ENCODE measurements at regions not wholly inside any gene's neighbourhood (a gene's known extent, or its start where the extent isn't known, plus 50 kb on each side); places are given as distances from the start of the nearest gene placed in this dataset.

DNA sequence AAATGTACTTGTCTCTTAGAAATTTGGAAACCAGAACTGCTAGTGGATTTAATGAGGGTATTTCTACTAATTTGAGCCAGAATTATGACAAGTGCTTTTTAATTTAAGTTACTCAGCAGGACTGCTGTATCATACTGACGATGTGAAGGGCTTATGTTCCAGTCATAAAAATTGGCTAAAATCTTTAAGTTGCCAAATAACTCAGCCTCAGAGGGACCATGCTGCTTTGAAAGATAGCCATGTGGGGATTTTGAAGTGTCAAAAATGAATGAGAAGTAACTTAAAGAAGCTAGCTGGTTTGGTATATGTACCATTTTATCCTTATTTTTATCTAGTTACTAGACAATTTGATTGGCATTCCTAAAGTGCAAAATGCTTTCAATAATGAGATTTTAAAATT, 545.0 kb downstream of the DIPK2A start:
- H3K27ac ChIP-seq (ENCODE audit: low read length): no peak overlapping the region
- H3K4me1 ChIP-seq (ENCODE audit: control insufficient read depth in 1 of 2, insufficient read depth in 2 of 2, low read length in 2 of 2): no peaks in the 10 kb centered on the region
- H3K27me3 ChIP-seq (ENCODE audit: low read depth, low read length): no peaks in the 10 kb centered on the region
- no peaks in the 10 kb centered on the region for H3K9me3 ChIP-seq (ENCODE audit: control insufficient read depth in 1 of 2, low read length in 2 of 2)
- H3K36me3 ChIP-seq (ENCODE audit: control insufficient read depth in 1 of 2, insufficient read depth in 2 of 2, low read length in 2 of 2): no peaks in the 10 kb centered on the region
- no peak overlapping the region for H3K4me3 ChIP-seq (ENCODE audit: low read depth in 1 of 2, low read length in 2 of 2)

DNA sequence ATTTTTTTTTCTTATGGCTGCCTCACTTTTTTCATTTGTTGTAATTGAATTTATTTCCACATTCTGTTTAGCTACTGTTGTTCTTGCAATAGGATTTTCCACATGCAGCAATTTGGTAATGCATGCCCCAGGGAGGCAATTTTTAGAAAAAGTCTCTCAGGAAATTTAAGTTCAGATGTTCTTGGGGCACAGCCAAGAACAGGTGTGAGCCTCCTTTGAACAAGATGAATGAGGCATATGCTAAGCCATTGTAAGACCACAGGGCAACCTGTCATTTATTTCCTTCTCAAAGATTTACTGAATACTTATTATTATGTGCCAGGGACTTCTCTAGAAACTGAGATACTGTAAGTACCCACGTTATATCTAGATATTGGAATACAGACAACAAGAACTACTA, 549.5 kb downstream of the DIPK2A start:
- Histone ChIP-seq H3K27me3 (ENCODE audit: low read depth, low read length) (no peaks in the 10 kb centered on the region), H3K4me1 (ENCODE audit: control insufficient read depth in 1 of 2, insufficient read depth in 2 of 2, low read length in 2 of 2) (no peaks in the 10 kb centered on the region), H3K4me3 (ENCODE audit: low read depth in 1 of 2, low read length in 2 of 2) (no peak overlapping the region), H3K36me3 (ENCODE audit: control insufficient read depth in 1 of 2, insufficient read depth in 2 of 2, low read length in 2 of 2) (no peaks in the 10 kb centered on the region), H3K9me3 (ENCODE audit: control insufficient read depth in 1 of 2, low read length in 2 of 2) (no peaks in the 10 kb centered on the region), H3K27ac (ENCODE audit: low read length) (no peak overlapping the region)

DNA sequence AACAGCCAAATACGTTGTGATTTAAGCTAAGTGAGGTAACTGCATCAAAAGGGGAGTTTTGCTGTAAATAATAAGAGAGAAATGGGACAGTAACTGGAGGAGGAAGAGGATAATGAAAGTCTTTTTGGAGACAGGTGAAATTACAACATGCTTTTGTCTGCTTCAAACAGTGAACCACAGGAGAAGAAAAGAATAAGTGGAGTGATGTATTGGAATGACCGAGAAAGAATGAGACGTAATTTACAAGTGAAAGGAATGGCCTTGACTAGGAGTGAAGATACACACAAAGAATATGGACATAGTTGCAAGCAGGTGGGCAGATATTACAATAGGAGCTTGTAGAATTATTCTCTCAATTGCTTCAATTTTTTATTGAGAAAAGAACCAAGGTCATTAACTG, 550.8 kb downstream of the DIPK2A start:
- Histone ChIP-seq H3K36me3 (ENCODE audit: control insufficient read depth in 1 of 2, insufficient read depth in 2 of 2, low read length in 2 of 2) (no peaks in the 10 kb centered on the region), H3K4me1 (ENCODE audit: control insufficient read depth in 1 of 2, insufficient read depth in 2 of 2, low read length in 2 of 2) (no peaks in the 10 kb centered on the region)

DNA sequence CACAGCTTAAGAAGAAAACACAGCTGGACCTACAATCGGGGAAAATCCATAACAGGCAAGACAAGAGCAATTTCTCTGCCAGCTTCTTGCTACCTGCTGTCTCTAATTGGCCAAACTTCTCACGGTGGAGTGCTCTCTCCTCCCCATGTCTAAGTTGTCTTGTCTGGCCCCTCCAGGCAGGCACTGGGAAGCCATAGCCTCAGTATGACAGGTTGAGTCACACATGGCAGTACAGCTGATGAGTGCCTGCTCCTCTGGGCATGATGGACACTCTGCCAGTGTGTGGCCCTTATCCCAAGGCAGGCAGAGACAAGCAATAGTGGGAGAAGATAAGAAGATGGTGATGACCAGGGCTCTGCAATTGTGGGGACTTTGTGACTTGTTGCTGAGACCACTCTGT, 551.8 kb downstream of the DIPK2A start:
- Histone ChIP-seq H3K36me3 (ENCODE audit: control insufficient read depth in 1 of 2, insufficient read depth in 2 of 2, low read length in 2 of 2) (no peaks in the 10 kb centered on the region), H3K9me3 (ENCODE audit: control insufficient read depth in 1 of 2, low read length in 2 of 2) (no peaks in the 10 kb centered on the region), H3K27me3 (ENCODE audit: low read depth, low read length) (no peaks in the 10 kb centered on the region), H3K27ac (ENCODE audit: low read length) (no peak overlapping the region), H3K4me3 (ENCODE audit: low read depth in 1 of 2, low read length in 2 of 2) (no peak overlapping the region), H3K4me1 (ENCODE audit: control insufficient read depth in 1 of 2, insufficient read depth in 2 of 2, low read length in 2 of 2) (no peaks in the 10 kb centered on the region)

More for the DNA sequence above, 550.8 kb downstream of the DIPK2A start:
- Histone ChIP-seq H3K27me3 (ENCODE audit: low read depth, low read length) (no peaks in the 10 kb centered on the region), H3K9me3 (ENCODE audit: control insufficient read depth in 1 of 2, low read length in 2 of 2) (no peaks in the 10 kb centered on the region), H3K27ac (ENCODE audit: low read length) (no peak overlapping the region), H3K4me3 (ENCODE audit: low read depth in 1 of 2, low read length in 2 of 2) (no peak overlapping the region)

DNA sequence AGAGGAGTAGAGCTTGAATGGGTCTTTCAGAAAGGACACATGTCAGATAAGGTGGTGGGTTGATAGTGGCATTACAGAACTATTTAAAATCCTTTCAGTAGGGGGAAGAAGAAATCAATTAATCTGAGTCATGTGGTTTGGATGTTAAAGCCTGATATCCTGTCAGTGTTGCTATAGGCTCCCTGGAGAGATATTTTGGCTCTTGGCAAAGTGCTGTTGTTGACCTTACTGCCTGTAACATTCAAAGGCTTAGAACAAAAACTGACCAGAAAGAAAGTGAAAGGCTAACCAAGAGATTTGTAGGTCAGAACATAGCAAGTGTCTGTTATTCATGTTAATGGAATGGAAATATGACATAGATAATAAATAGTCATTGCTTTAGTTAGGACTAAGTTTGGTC, 552.9 kb downstream of the DIPK2A start:
- H3K9me3 ChIP-seq (ENCODE audit: control insufficient read depth in 1 of 2, low read length in 2 of 2): no peaks in the 10 kb centered on the region
- H3K4me3 ChIP-seq (ENCODE audit: low read depth in 1 of 2, low read length in 2 of 2): no peak overlapping the region
- no peaks in the 10 kb centered on the region for H3K36me3 ChIP-seq (ENCODE audit: control insufficient read depth in 1 of 2, insufficient read depth in 2 of 2, low read length in 2 of 2)
- no peaks in the 10 kb centered on the region for H3K27me3 ChIP-seq (ENCODE audit: low read depth, low read length)
- H3K27ac ChIP-seq (ENCODE audit: low read length): no peak overlapping the region
- no peaks in the 10 kb centered on the region for H3K4me1 ChIP-seq (ENCODE audit: control insufficient read depth in 1 of 2, insufficient read depth in 2 of 2, low read length in 2 of 2)

DNA sequence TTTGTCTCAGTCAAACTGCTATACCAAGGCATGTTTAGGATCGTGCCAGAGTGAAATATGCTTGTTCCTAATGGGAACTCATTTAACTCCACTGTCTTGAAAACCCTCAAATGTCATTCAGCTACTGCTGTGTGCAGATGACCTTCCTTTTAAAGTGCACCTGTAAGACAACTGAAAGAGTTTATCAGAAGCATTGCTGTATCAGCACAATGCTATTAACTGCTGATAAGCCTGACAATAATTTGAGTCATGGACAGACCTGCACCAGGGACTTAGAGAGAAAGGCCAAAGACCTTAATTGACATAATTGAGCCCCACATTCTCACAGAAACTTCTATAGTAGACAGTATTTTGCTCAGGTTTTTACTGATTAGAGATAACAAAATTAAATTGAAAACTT, 557.9 kb downstream of the DIPK2A start:
- no peak overlapping the region for H3K4me3 ChIP-seq (ENCODE audit: low read depth in 1 of 2, low read length in 2 of 2)
- no peaks in the 10 kb centered on the region for H3K4me1 ChIP-seq (ENCODE audit: control insufficient read depth in 1 of 2, insufficient read depth in 2 of 2, low read length in 2 of 2)
- H3K9me3 ChIP-seq (ENCODE audit: control insufficient read depth in 1 of 2, low read length in 2 of 2): no peaks in the 10 kb centered on the region
- no peaks in the 10 kb centered on the region for H3K36me3 ChIP-seq (ENCODE audit: control insufficient read depth in 1 of 2, insufficient read depth in 2 of 2, low read length in 2 of 2)
- H3K27me3 ChIP-seq (ENCODE audit: low read depth, low read length): no peaks in the 10 kb centered on the region
- H3K27ac ChIP-seq (ENCODE audit: low read length): no peak overlapping the region

DNA sequence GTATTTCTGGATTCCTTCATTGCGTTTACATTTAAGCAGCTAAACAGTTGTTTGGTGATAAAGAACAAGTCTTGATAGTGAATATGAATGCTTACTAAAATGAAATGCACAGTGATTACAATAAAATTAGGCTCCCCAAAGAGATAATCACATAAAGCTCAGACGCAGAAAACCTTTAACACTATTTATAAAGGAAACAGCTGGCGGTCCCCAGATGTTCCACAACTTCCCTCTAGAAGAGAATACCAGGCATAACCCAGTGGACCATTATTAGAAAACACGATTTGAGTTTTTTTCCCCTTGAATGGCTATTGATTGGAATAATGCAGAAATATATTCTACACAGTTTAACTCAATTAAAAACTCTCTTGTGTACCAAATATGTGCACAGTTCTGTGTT, 573.2 kb downstream of the DIPK2A start:
- H3K36me3 ChIP-seq (ENCODE audit: control insufficient read depth in 1 of 2, insufficient read depth in 2 of 2, low read length in 2 of 2): no peaks in the 10 kb centered on the region
- no peak overlapping the region for H3K4me3 ChIP-seq (ENCODE audit: low read depth in 1 of 2, low read length in 2 of 2)
- no peaks in the 10 kb centered on the region for H3K27me3 ChIP-seq (ENCODE audit: low read depth, low read length)
- no peak overlapping the region for H3K27ac ChIP-seq (ENCODE audit: low read length)
- H3K4me1 ChIP-seq (ENCODE audit: control insufficient read depth in 1 of 2, insufficient read depth in 2 of 2, low read length in 2 of 2): no peaks in the 10 kb centered on the region
- peaks cover 0 to 2% of the 10 kb centered on the region in 2 donors for H3K9me3 ChIP-seq (ENCODE audit: control insufficient read depth in 1 of 2, low read length in 2 of 2)

DNA sequence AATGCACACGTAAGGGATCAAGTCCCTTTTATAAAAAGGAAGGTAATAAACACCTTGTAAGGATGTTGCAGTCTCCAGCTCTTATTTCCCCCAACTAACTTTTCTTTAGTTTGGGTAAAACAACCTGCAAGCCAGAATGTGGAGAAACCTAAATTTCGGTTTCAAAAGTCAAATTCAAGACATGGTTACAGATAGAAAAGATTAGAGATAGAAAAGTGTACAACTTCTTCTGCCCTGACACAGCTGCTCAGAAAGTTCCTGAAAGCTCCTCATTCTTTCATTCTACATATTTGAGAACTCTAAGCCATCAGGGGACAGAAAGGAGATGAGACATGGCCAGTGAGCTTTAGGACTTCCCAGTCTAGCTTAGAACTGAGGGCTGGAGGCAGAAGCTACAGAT, 574.9 kb downstream of the DIPK2A start:
- H3K36me3 ChIP-seq (ENCODE audit: control insufficient read depth in 1 of 2, insufficient read depth in 2 of 2, low read length in 2 of 2): no peaks in the 10 kb centered on the region
- no peaks in the 10 kb centered on the region for H3K9me3 ChIP-seq (ENCODE audit: control insufficient read depth in 1 of 2, low read length in 2 of 2)
- no peak overlapping the region for H3K27ac ChIP-seq (ENCODE audit: low read length)
- H3K4me3 ChIP-seq (ENCODE audit: low read depth in 1 of 2, low read length in 2 of 2): no peak overlapping the region
- H3K4me1 ChIP-seq (ENCODE audit: control insufficient read depth in 1 of 2, insufficient read depth in 2 of 2, low read length in 2 of 2): no peaks in the 10 kb centered on the region
- no peaks in the 10 kb centered on the region for H3K27me3 ChIP-seq (ENCODE audit: low read depth, low read length)

DNA sequence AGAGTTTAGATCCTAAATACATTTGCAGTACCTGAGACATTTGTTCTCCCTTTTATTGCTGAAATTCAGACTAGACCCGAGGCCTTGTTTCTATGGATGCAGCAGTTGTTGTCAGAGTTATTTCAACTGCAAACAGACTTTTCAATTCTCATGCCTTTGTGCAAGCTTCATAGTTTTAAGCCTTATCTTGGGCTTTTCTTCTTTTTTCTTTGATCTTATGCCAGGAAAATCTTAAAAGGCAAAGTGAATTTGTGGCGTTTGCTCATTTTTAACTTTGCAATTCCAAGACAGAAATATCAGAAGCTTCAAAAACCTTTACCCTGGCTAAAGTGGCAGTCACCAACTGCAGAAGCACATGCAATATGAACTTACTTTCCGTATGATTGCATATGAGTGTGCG, 576.7 kb downstream of the DIPK2A start:
- Histone ChIP-seq H3K9me3 (ENCODE audit: control insufficient read depth in 1 of 2, low read length in 2 of 2) (no peaks in the 10 kb centered on the region), H3K4me1 (ENCODE audit: control insufficient read depth in 1 of 2, insufficient read depth in 2 of 2, low read length in 2 of 2) (no peaks in the 10 kb centered on the region), H3K36me3 (ENCODE audit: control insufficient read depth in 1 of 2, insufficient read depth in 2 of 2, low read length in 2 of 2) (no peaks in the 10 kb centered on the region), H3K27me3 (ENCODE audit: low read depth, low read length) (no peaks in the 10 kb centered on the region), H3K4me3 (ENCODE audit: low read depth in 1 of 2, low read length in 2 of 2) (no peak overlapping the region), H3K27ac (ENCODE audit: low read length) (no peak overlapping the region)

DNA sequence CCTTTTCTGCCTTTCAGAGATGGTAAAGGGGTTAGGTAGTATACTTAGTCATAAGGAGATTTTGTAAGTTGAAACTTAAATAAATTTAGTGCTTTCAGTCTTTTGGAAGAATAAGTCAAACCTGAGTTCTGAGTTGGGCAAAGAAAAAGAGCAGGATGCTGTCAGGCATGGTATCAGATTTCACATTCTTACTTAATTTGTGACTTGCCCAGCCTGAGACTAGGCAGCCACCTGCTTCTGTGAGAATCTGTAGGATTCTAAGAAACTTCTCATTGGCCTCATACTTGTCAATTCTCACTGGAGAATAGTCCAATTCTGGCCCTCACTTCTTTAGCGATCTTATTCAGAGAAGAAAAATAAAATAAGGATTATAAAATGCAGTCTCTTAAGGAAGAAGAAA, 577.5 kb downstream of the DIPK2A start:
- Histone ChIP-seq H3K27ac (ENCODE audit: low read length) (no peak overlapping the region), H3K27me3 (ENCODE audit: low read depth, low read length) (no peaks in the 10 kb centered on the region)

DNA sequence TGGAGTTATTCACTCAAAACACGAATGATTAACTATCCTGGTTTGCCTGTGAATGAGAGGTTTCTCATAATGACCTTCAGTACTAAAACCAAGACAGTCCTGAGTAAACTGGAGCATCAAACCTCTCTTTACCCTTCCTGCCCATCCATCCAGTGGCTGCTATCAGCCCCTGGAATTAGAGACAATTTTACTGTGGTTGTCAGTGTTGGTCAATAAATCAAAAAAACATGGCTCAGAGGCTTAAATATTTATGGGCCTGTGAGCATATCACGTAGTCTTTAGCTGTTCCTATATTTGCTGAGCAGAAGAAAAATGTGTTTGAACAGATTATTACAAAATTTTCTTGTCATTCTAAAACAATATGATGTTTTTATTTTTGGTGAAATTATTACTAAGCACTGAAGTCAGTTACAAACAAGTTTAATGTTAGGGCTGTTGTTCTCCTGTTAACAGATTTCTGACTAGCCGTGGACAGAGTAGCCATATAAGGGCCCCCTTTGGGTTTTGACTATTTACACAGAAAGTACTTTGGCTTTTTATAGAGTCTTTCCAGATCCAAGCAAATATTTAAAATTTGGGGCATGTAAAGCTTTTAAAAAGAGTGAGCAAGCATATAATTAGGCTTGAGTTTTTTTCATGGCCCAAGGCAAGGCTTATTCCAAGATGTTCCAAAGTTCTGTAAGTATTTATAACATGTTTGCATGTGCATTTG, 580.9 kb downstream of the DIPK2A start:
- H3K4me1 ChIP-seq (ENCODE audit: control insufficient read depth in 1 of 2, insufficient read depth in 2 of 2, low read length in 2 of 2): no peaks in the 10 kb centered on the region
- no peaks in the 10 kb centered on the region for H3K9me3 ChIP-seq (ENCODE audit: control insufficient read depth in 1 of 2, low read length in 2 of 2)
- H3K27ac ChIP-seq (ENCODE audit: low read length): no peak overlapping the region
- no peaks in the 10 kb centered on the region for H3K36me3 ChIP-seq (ENCODE audit: control insufficient read depth in 1 of 2, insufficient read depth in 2 of 2, low read length in 2 of 2)
- H3K27me3 ChIP-seq (ENCODE audit: low read depth, low read length): no peaks in the 10 kb centered on the region
- no peak overlapping the region for H3K4me3 ChIP-seq (ENCODE audit: low read depth in 1 of 2, low read length in 2 of 2)

More for the DNA sequence above, 577.5 kb downstream of the DIPK2A start:
- no peaks in the 10 kb centered on the region for H3K9me3 ChIP-seq (ENCODE audit: control insufficient read depth in 1 of 2, low read length in 2 of 2)
- no peaks in the 10 kb centered on the region for H3K36me3 ChIP-seq (ENCODE audit: control insufficient read depth in 1 of 2, insufficient read depth in 2 of 2, low read length in 2 of 2)
- H3K4me3 ChIP-seq (ENCODE audit: low read depth in 1 of 2, low read length in 2 of 2): no peak overlapping the region
- no peaks in the 10 kb centered on the region for H3K4me1 ChIP-seq (ENCODE audit: control insufficient read depth in 1 of 2, insufficient read depth in 2 of 2, low read length in 2 of 2)

DNA sequence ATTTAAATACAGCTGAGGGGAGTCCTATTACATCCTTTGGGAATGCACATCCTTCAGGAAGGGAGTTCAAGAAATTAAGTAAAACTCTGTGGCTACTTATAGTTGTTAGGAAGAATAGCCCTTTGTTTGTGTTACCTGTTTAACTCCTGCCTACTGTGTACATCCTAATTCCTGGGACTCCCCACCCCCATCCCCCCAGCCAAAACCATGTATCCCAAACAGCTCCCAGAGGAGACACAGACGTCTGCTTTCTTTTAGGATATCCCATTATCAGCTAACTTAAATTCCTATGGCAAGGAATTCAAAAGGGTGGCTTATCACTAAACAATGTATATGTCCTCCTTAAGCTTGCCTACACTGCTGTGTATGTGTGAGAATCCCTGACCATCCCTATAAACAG, 581.7 kb downstream of the DIPK2A start:
- Histone ChIP-seq H3K9me3 (ENCODE audit: control insufficient read depth in 1 of 2, low read length in 2 of 2) (no peaks in the 10 kb centered on the region), H3K36me3 (ENCODE audit: control insufficient read depth in 1 of 2, insufficient read depth in 2 of 2, low read length in 2 of 2) (no peaks in the 10 kb centered on the region), H3K4me1 (ENCODE audit: control insufficient read depth in 1 of 2, insufficient read depth in 2 of 2, low read length in 2 of 2) (no peaks in the 10 kb centered on the region), H3K27me3 (ENCODE audit: low read depth, low read length) (no peaks in the 10 kb centered on the region), H3K4me3 (ENCODE audit: low read depth in 1 of 2, low read length in 2 of 2) (no peak overlapping the region), H3K27ac (ENCODE audit: low read length) (no peak overlapping the region)

All from muscle layer of duodenum (tissue), 2 donors.